GM19467 (cell line): ENCODE measurements at regions not wholly inside any gene's neighbourhood (a gene's known extent, or its start where the extent isn't known, plus 50 kb on each side); places are given as distances from the start of the nearest gene placed in this dataset.
"Not testable (repeated sequence)": the region's sequence is repeated elsewhere in the genome, so short reads cannot be mapped to it uniquely, and the experiment has no call there.

Experiments
- ATAC-seq: cut with Tn5 transposase; IDR thresholded peaks from one replicate; pipeline ENCODE4 v1.9.1; 2021; ENCODE audit warnings: mild to moderate bottlenecking, moderate library complexity; ENCODE audit not compliant: unreplicated experiment

DNA sequence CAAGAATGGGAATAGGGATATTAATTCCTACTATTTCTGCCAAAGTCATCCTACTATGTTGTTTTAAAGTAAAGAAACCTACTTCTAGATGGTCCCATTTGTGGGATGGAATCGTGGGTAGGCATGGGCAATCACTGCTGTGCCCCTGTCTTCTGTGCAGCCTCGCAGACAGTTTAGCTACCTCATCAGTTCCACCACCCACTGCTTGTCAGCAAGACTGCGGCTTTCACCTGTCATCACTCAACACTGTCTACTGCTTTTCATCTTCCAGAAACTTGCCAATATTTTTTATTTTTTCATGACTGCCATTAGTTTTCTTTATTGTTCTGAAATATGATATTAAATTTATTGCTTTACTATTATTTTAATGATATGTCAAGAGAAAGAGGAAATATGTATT lies 368.1 kb upstream of the KYNU start:
- ATAC-seq, result no peak

DNA sequence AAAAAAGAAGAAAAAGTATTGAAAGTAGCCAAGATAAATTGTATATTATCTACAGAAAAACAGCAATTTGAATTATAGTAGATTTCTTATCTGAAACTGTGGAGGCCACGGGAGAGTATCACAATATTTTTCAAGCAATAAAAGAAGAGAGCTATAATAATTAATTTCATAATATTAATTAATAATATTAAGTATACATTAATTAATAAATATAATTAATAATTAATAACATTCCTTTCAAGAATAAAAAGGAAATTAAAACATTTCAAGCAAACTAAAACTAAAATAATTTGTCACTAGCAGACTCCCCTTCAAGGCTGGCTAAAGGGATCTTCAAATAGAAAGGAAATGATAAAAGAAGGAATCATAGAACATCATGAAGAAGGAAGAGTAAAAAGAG lies 372.7 kb upstream of the KYNU start:
- ATAC-seq, result no peak

DNA sequence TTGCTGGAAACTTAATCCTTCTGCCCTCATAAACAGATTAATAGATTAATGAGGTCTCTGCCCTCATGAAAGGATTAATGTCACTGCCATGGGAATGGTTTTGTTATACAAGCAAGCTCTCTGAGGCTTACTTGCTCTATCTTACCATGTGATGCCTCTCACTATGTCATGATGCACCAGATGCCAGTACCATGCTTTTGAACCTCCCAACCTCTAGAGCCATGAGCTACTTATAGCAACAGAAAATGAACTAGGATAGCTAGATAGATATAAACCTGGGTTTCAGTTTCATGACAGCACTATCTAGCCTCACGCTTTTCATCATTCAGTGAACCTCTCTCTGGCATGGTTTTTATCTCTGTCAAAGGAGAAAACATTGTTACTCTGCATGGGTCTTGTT lies 371.6 kb upstream of the LRP1B start:
- ATAC-seq, result no peak

- ATAC-seq, result no peak
Observed at GRCh38 chr2:142495141-142495540, 364.3 kb upstream of the LRP1B start.

DNA sequence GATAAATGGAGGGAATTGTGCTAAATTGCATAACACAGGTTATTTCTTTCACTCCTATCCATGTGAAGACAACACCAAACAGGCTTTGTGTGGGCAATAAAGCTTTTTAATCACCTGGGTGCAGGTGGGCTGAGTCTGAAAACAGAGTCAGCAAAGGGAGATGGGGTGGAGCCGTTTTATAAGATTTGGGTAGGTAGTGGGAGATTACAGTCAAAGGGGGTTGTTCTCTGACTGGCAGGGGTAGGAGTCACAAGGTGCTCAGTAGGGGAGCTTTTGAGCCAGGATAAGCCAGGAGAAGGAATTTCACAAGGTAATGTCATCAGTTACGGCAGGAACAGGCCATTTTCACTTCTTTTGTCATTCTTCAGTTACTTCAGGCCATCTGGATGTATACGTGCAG lies 358.8 kb upstream of the LRP1B start:
- ATAC-seq, result not testable (repeated sequence)

DNA sequence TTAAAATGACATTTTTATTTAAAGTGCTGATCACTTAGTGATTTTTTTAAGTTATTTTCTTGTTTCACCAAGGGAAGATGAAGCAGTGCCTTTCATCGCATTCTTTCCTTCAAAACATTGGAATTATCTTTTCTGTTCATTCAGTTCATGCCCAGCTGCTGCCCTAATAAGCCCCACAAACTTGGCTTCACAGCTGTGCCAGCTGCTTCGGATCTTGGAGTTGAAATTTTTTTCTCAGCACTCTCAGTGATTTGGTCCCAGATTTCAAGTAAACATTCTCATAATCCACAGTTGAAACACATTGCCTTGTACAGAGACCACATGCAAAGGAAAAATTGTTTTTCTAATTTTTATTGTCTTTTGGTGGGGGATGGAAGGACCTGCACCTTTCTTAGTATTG lies 353.3 kb upstream of the LRP1B start:
- no peak for ATAC-seq

DNA sequence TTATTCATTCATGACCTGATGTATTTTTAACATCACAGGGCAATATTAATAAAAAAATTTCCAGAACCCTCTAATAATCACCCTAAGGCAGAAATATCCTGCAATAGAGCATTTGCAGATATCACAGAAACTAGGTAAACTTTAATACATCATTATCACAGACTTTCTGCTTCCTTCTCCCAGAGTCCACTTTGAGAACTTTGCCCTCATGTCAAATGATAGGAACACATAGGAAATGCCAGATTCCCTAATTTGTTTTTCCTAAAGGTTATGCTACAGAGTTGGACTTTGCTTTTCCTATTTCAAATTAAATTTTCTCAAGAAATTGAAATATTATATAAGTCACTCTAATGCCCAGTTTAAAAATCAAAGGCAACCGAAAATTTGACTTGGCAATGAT lies 352.8 kb upstream of the LRP1B start:
- ATAC-seq, result no peak

DNA sequence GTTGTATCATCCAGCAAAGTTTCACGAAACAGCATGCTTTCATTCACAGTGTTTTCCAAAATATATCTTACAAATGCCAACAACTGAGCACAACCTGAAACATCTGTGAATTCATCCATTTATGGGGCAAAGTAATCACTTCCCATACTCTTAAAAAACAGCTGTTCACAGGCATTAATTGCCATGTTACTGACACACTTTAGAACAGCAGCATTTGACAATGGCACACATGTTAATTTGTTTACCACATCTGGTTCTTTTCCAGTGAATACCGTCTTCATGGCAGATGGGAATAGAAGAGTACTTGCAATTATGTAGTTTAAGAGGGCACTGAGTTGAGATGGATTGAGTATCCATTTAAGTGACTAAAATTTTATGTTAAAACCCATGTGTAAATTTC lies 347.4 kb upstream of the LRP1B start:
- ATAC-seq, result no peak

- ATAC-seq, result no peak
Observed at GRCh38 chr2:142472382-142472781, 341.6 kb upstream of the LRP1B start.

GRCh38 chr2:142467321-142467720 lies 336.5 kb upstream of the LRP1B start:
- ATAC-seq, result no peak

DNA sequence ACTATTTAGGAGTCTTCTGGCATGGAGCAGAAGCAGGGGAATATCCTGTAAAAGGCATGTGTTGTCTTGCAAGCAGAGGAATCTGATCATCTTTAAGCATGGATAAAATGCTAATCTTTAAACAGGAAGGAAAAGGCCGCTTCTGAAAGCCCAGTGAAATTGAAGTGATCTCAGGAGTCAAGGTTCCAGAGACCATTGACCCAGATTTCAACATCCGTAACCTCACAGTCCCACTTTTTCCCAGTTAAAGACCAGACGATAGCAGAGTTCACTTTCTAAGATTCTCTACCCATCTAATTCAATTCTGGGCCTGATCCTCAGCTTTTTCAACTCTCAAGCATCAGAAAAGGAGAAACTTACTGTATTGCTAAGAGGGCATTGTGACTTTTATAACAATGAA lies 332.2 kb upstream of the LRP1B start:
- ATAC-seq, result no peak

- no peak for ATAC-seq
Observed at GRCh38 chr2:142462306-142462705, 331.5 kb upstream of the LRP1B start.

GRCh38 chr2:142445551-142446072 lies 314.8 kb upstream of the LRP1B start:
- ATAC-seq, result no peak

- no peak for ATAC-seq
Observed at GRCh38 chr2:142445023-142445422, 314.2 kb upstream of the LRP1B start.

- no peak for ATAC-seq
Observed at GRCh38 chr2:142435847-142436246, 305.0 kb upstream of the LRP1B start.

DNA sequence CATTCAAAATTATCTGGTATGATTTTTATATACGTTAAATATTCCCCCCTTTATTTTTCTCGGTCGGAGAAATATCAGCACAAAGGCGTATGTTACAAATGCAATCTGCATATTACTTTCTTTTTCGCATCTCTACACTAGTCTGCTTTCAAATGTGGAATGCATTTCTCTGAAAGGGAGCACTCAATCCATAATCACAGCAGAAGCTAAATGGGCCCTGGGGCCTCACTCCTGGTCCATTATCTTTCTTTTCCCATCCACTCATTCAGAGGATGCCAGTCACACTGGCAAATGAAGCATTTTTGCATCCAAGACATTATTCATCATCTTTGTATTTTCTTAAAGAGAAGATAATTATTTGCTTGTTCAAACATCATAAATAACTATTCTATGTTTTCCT lies 295.2 kb upstream of the LRP1B start:
- ATAC-seq, result no peak

DNA sequence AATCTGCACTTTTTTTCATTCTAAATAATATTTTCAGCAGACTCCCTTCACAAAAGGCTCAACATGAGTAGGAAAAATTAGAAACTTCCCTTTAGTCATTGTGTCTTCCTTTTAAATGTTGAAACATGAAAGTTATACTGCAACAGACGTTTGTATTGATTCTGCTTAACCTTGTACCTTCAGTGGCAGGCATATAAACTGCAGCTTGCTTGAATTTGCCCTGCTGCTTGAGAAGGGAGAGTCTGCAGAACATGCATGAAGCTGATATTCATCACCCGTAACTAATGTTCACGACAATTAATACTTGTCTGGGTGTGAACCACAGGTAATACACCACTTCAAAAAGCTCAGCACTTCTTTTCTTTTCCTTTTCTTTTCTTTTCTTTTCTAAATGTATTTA lies 294.7 kb upstream of the LRP1B start:
- ATAC-seq, result no peak

DNA sequence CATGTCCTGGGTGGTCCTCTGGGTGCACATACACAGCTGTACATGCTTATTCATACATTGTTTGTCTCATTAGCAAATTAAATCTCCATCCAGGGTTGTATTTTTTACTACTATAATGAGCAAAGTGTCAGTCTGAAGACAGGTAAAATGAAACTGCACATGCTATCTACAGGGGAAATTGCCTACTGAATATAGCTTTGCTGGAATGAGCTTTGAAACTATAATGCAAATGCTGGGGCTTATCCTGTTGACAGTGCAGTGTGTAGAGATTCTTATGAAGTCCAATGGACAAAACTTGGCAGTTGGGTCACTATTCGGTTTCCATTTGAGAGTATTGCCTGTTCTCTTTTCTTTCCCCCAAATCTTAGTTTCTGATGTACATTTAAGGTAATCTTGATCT lies 292.8 kb upstream of the LRP1B start:
- no peak for ATAC-seq

- ATAC-seq, result no peak
Observed at GRCh38 chr2:142422769-142423168, 292.0 kb upstream of the LRP1B start.

DNA sequence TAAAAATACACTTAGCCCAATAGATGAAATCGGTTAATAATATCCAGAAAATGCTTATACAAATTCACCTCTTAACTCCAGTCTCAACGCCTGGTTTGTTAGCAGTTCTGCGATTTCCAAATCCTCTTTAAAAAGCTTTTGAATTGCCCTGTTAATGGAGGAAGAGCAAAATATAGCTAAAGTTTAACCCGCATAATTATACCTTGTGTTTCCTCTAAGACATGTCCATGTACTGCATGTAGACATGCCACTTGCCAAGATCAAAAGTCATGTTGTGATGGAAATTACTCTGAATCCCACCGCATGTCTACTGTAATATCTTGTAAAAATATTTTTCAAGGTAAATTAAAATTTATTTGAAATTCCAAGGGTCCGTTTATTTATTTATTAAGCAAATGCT lies 291.2 kb upstream of the LRP1B start:
- no peak for ATAC-seq

DNA sequence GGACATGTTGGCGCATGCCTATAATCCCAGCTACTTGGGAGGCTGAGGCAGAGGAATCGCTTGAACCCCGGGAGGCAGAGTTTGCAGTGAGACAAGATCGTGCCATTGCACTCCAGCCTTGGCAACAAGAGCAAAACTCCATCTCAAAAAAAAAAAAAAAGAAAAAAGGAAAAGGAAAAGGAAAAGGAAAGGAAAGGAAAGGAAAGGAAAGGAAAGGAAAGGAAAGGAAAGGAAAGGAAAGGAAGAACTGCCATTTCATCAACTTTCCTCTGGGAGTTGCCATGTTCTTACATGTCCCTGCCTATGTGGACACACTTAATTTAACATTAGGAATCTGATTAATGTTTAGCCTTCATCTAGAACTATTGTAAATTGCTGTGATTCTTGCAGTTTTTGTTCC lies 287.9 kb upstream of the LRP1B start:
- ATAC-seq, result not testable (repeated sequence)

DNA sequence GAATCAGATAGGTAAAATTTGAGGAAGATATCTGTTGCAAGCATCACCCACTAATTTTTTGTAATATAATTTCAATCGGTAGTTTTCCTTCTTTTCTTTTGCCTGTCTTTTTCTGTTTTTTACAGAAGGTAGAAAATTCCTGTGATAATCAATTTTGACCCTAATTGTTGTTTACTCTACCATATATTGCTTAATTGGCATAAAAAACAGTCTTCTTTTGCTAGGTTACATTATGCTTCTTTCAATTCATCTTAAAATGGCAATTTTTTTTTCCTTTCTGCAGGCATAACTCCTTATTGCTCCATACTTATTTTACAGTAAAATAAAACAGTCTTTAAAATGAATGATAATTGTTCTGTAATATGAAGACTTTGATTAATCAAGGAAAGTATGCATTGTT lies 286.2 kb upstream of the LRP1B start:
- ATAC-seq, result no peak

GRCh38 chr2:142415461-142415860 lies 284.6 kb upstream of the LRP1B start:
- ATAC-seq, result no peak

- ATAC-seq, result no peak
Observed at GRCh38 chr2:142398212-142398611, 267.4 kb upstream of the LRP1B start.
